ENCODE measurements at regions not wholly inside any gene's neighbourhood (a gene's known extent, or its start where the extent isn't known, plus 50 kb on each side); places are given as distances from the start of the nearest gene placed in this dataset.
A peak's percentile ranks its signal among the peaks of the same experiment; 100 is the strongest.

GRCh38 chr15:38672814-38673670, 108.4 kb upstream of the RASGRP1 start:
- no peak for DNase-seq

DNA sequence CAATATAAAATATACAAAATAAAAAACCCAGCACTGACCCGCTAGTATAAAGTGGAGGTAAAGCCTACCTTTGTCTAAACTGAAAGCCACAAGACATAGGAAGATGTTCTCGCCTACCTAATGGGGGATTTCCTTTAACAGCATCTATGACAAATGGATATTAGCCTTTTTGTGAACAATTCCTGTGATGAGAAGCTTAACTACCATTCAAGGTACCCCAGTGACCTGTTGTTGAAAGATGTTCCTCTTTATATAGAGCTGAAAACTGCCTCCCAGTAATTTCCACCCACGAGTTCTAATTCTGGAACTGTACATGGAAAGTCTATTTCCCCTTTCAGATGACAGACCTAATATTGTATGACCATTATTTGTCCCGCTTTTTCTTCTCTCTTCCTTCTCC, 109.8 kb upstream of the RASGRP1 start:
- DNase-seq, result no peak

- DNase-seq, result no peak
These were observed 113.7 kb upstream of the RASGRP1 start for GRCh38 chr15:38678281-38678680.

DNA sequence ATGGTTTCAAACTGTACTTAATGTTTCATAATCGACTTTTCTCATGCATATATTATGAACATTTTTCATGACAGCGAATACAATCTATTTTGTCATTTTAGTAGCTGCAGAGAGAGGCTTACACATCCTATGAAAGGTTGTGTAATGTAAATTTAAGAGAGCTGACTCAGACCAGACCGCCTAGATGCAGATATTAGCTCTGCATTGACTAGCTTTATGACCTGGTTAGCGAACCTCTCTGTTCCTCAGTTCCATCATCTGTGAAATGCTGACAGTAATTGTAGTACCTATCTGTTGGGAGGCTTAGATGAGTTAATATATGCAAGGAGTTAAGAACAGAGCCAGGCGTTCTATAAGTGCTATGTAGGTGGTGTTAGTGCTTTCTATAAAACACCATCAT, 116.2 kb upstream of the RASGRP1 start:
- DNase-seq, result no peak

- DNase-seq, result no peak
These were observed 117.7 kb upstream of the RASGRP1 start for GRCh38 chr15:38682363-38682762.

GRCh38 chr15:38682861-38683260, 118.2 kb upstream of the RASGRP1 start:
- DNase-seq, result no peak

DNA sequence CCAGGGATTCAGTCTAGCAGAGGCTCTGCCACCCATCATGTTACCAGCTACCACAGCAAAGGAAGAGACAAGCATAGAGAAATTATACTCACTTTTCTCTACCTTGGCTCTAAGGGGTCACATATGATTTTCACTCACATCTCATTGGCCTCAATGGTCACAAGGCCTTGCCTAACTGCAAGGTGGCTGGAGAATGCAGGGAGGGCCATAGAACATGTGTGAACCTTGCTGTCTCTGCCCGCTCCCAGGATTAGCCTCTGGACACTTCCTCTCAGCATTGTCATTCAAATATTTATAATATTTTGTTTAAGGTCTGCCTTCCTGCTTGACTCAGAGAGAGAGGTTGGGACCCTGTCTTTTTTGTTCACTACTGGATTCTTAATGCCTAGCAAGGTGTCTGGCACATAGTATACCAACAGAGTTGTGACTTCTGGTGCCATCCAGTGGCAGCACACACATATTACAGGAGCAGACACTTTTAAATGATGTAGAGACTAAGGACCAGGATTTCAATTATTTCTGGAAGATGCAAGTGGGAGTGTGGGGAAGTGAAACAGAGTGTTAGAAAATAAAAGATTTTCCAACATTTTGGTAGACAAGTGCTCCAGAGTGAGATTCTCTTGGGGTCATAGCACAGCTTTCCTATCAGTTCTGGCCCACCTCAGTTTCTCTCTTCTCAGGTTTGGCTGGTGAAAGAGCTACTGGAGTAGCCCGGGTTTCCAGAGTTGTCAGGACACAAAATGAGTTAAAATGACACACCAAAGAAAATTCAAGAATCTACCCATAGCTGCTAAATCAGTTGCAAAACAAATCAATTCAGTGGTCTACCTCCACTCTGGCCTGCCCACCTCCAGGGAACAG, 119.0 kb upstream of the RASGRP1 start:
- peak; percentile 57 for DNase-seq

DNA sequence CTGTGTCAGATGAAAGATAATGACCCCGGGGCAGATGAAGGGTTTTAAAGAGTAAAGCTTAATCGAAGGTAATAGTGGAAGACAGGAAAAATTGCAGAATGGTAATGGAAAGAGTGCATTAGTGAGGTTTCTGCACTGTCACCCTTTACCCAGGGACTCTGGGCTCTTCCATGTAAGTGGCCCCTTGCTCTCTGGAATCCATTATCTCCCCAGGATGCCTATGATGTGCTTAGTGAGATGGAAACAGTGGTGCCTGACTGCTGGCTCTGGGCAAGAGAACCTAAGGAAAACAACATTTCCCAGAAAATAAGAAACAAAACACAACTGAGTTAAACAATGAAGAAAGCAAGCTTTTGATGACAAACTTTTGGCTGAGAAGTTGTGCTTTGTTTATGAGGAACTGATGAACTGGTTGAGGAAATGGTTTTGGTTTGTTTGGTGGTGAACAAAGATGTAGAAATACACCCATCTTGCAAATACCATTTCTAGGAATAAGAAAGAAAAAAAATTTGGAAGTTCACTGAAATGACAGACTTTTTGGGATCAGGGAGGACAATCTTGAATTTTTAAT, 119.9 kb upstream of the RASGRP1 start:
- DNase-seq, result no peak

DNA sequence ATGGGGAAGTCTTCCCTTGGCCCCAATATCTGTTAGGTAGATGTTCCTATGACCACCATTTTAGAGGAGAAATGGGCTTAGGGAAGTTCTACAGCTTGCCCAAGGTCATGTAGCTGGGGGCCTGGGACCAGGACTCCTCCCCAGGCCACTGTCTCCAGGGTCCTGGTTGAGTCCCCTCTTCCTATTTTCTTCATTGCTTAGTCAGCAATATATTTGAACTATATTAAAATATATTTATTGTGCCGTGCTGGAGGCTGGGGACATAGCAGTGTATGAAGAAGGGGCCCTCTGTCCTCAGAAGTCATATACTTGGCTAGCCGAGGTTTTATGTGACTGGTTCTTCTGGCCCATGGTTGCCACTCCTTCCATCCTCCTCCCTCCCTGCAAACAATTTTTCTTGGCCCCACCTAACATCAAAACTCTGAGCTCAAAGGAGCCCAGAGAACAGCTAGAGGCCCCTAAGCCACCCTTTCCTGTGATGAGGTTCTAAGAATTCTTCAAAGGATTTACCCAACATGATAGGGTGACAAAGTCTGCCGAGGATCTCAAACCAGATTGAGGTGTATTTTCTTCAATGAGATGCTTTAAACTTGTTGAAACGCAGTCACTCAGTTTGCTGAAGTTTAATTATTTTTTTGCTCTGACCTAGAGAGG, 121.2 kb upstream of the RASGRP1 start:
- DNase-seq, result no peak

DNA sequence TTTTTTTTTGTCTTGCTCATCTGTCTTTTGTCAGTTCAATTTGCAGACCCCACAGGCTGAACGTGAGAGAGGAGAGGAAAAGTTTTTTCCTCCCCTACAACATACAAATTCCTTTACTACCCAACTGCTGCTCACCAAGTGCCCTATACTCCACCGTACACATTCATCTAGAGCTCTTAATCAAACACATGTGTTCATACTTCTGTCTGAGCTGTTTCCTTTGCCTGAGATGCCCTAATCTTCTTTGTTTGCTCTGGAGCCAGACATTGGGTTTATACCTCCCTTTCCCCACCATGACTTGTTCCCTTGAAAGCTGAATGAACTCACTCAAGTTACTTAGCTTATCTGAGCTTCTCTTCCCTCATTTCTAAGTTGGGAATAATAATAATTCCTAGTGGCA, 122.7 kb upstream of the RASGRP1 start:
- no peak for DNase-seq

DNA sequence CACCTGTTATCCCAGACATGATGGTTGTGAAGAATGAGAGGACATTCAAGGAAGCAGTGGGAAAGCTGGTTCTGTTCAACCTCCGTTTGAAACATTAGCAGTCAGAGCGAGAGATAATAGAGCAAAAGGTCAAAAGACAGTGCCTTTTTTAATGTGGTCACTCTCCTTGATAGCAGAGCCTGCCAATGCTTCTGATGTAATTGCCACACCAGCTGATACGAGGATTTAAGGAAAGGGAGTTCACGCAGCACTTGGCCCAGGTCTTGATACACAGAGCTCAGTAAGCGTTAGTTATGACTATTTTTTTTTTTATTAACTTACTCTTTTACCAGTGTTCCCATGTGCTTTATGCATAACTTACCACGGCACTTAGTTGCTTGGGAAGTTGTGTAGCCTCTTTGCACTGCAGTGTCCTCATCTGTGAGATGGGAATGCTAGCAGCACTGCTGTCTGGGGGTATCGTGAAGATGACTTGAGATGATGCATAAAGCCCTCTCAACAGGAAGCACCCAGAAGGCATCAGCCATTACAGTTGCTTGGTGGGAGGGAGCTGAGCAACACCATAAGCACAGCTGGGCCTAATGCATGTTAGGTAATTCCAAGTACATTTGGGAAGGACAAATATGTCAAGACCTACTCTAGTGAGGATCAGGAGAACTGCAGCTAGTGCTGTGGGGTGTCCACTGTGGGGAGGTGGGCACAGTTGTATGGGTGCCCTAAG, 123.3 kb upstream of the RASGRP1 start:
- DNase-seq, result no peak

- DNase-seq, result peak; percentile 62
These were observed 124.1 kb upstream of the RASGRP1 start for GRCh38 chr15:38688761-38689160.

- DNase-seq, result no peak
These were observed 124.9 kb upstream of the RASGRP1 start for GRCh38 chr15:38689522-38689921.

- no peak for DNase-seq
These were observed 125.6 kb upstream of the RASGRP1 start for GRCh38 chr15:38690216-38690615.

- peak; percentile 57 for DNase-seq
These were observed 126.2 kb upstream of the RASGRP1 start for GRCh38 chr15:38690719-38691332.

- DNase-seq, result no peak
These were observed 126.8 kb upstream of the RASGRP1 start for GRCh38 chr15:38691377-38691776.

- DNase-seq, result no peak
These were observed 127.6 kb upstream of the RASGRP1 start for GRCh38 chr15:38691965-38692788.

DNA sequence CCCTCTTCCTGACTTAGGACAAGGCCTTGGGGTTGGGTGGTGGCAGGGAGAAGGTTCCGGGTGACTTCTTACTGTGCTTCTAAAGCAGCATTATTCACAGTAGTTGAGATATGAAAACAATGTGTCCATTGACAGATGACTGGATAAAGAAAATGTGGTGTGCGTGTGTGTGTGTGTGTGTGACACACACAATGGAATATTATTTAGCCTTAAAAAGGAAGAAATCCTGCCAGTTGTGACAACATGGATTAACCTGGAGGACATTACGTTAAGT, 128.1 kb upstream of the RASGRP1 start:
- no peak for DNase-seq

DNA sequence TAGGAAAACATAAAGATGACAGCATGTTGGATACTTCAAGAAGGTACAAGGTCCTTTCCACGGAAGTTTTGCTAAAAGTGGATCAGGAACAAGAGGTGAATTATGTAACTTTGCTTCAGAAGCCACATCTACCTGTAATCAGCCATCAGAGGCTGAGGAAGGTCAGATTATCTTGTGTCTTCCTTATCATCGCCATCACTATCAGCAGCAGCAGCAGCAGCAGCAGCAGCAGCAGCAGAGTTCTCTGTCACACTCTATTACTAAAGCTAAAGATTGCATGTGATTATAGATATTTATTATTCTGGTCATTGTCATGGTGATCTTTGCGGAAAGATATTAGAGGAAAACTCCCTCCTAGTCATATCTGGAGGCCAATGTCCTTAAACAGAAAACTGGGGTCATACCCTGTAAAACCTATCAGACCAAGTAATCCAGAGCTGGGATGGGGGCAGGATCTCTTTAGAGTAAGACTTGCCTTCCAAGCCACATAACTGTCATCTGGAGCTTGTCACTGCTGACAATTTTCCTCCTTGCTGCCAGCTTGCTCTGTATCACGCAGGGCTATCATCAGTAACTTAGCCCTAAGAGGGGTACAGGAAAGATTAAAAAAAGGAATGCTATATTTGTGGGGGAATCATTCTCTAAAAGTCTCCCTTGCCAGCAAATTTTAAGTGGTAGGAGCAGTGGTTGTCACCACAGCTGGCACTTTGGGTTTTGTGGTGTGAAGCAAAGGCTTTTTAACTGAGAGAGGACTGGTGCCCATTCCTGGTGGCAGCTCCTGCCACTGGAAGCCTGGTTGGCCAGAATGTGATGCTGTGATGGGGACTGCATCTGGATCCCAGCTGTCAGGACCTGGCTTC, 130.9 kb upstream of the RASGRP1 start:
- DNase-seq, result no peak

- peak; percentile 90 for DNase-seq
These were observed 131.6 kb upstream of the RASGRP1 start for GRCh38 chr15:38696109-38696727.

Data from NK-92 treated with Interleukin-12 subunit alpha and Interleukin-12 subunit beta, amount 100 ng/mL, for 24 hours (cell line).